ENCODE measurements at regions not wholly inside any gene's neighbourhood (a gene's known extent, or its start where the extent isn't known, plus 50 kb on each side); places are given as distances from the start of the nearest gene placed in this dataset.

GRCh38 chr2:144712550-144712940, 192.6 kb upstream of the ZEB2 start:
- TF ChIP-seq CTCF (conservative IDR thresholded peaks at IDR 0.05; ENCODE audit: low read length): no peak
- peak; percentile 65 for DNase-seq (ENCODE audit: low read depth)
- no peak overlapping the region for H3K4me3 ChIP-seq (ENCODE audit: low read length)

DNA sequence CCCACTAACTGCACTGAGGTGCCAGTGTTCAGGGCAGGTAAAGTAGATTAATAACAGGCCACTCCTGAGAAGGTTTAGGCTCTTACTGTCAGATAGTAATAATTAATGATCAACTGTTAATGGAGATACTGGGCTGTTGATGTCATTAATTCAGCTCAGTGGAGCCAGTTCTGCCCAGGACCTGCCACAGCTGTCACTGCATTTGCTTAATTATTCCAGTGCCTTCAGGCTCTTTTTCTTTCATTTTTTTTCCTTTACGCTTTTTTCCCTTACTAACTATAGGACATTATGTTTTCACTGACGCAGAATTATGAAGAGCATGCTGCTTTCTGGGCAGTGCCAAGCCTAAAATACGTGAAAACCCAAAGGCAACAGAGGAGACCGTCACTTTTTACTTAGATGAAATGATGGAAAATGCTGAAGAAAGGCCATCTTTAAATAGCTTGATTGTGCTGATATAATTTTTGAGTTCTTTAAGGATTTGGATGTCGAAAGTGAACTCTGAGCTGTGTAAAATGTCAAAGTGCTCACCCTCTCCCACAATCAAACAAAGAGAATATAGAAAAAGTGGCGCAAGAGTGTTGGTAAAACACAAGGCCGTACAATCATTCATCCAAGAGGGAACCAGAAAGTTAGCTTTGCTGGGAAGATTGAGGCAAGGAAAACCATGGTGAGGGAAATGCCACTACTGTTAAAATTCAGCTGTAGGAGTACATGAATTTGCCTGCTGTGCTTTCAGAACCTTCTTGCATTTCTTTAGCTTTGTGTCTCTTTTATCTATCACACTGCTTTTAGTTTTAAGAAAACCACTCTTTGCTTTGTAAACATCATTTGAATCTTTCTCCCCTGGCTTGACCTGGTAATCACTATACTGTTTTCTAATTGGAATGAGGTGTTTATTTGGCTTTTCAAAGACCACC, 192.0 kb upstream of the ZEB2 start:
- no peak for DNase-seq (ENCODE audit: low read depth)
- no peak overlapping the region for H3K4me3 ChIP-seq (ENCODE audit: low read length)
- TF ChIP-seq CTCF (conservative IDR thresholded peaks at IDR 0.05; ENCODE audit: low read length): no peak

DNA sequence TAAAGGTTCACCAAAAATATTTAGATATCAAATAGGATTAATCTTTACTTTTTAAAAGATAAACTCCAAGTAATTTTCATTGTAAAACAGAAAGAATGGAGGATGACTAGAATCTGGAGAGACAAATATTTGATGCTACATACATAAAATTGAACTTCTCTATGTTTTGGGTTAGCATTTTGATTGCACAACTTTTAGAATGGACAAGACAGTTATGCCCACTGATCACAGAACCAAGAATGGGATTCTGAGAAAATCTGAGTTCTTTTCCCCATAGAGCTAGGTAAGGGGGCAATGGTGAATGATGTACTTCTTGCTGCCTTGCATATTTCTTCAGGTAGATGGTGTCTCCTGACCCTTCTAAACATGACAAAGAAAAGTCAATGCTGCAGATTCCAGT, 191.2 kb upstream of the ZEB2 start:
- TF ChIP-seq CTCF (conservative IDR thresholded peaks at IDR 0.05; ENCODE audit: low read length): no peak
- H3K4me3 ChIP-seq (ENCODE audit: low read length): no peak overlapping the region
- DNase-seq (ENCODE audit: low read depth): no peak

- DNase-seq (ENCODE audit: low read depth): no peak
- H3K4me3 ChIP-seq (ENCODE audit: low read length): no peak overlapping the region
- TF ChIP-seq CTCF (conservative IDR thresholded peaks at IDR 0.05; ENCODE audit: low read length): no peak
These were observed 188.7 kb upstream of the ZEB2 start for GRCh38 chr2:144708626-144709025.

GRCh38 chr2:144707736-144708326, 187.9 kb upstream of the ZEB2 start:
- no peak for TF ChIP-seq CTCF (conservative IDR thresholded peaks at IDR 0.05; ENCODE audit: low read length)
- DNase-seq (ENCODE audit: low read depth): peak; percentile 10
- H3K4me3 ChIP-seq (ENCODE audit: low read length): no peak overlapping the region

DNA sequence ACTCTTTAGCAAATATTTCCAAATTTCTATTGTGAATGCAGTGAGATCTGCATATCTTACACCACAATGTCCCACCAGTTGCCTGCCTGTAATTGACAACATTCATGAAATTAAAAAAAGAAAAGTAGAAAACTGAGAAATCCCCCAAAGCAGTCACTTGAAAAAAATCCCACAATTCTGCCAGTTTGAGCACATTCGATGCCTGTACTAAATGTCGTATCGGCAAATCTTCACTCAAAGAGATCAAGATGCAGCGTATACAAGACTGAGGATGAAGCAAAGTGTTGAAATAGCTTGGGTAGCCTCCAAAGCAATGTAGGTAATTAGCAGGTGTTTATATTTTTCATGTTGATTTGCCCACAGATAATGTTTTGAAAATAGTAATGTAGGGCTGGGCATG, 186.7 kb upstream of the ZEB2 start:
- no peak overlapping the region for H3K4me3 ChIP-seq (ENCODE audit: low read length)
- TF ChIP-seq CTCF (conservative IDR thresholded peaks at IDR 0.05; ENCODE audit: low read length): no peak
- DNase-seq (ENCODE audit: low read depth): no peak
